ENCODE measurements at regions not wholly inside any gene's neighbourhood (a gene's known extent, or its start where the extent isn't known, plus 50 kb on each side); places are given as distances from the start of the nearest gene placed in this dataset.
"Not testable (repeated sequence)": the region's sequence is repeated elsewhere in the genome, so short reads cannot be mapped to it uniquely, and the experiment has no call there.

DNA sequence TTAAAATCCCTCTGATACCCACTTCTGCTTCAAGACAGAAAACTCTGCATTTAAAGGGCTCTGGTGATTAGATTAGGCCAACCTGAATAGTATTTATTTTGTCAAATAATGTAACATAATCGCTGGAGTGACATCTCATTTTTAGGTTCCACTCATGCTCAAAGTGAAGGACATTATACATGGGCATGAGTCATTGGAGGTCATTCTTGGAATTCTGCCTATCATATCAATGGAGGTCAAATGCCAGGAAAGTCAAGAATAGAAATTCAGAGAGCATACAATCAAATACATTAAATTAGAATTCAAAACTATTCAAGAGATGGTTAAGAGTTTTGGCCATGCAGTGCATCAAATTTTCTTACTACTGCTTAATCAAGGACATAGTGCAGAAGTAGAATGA, 50.8 kb upstream of the PRSS1 start:
- no peak for DNase-seq (ENCODE audit: low read depth, low spot score)

DNA sequence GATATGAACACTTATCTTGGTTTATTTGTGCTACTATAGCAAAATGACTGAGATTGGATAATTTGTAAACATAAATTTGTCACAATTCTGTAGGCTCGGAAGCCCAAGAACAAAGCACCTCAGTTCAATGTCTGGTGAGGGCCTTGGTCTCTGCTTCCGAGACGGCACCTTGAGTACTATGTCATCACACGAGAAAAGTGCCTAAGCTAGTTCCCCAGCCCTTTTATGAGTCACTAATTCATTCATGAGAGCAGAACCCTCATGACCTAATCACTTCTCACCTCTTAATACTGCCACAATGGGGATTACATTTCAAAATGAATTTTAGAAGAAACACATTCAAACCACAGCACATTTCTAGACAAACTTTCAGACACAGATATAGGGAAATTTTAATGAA, 52.0 kb upstream of the PRSS1 start:
- DNase-seq (ENCODE audit: low read depth, low spot score), result no peak

DNA sequence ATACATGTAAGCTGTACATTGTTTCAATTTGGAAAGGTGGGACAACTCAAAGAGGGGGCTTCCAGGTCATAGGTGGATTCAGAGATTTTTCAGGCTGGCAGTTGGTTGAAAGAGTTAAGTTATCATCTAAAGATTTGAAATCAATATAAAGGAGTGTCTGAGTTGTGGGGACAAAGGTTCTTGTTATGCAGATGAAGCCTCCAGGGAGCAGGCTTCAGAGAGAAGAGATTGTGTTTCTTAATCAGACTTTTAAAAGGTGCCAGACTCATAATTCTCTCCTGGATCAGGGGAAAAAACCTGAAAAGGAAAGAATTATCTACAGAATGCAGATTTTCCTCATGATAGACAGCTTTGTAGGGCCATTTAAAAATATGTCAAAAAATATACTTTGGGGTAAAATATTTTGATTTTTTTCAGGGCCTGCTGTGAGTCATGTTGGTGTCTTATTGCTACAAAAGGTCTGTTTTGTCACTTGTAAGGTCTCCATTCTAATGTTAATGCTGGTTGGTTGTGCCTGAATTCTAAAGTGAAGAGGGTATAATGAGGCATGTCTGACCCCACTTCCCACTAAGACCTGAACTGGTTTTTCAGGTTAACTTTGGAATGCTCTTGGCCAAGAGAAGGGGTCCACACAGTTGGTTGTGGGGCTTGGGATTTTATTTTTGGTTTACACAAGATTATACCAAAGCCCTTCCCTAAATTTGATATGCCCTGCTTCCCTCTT, 52.7 kb upstream of the PRSS1 start:
- peak; percentile 38 for DNase-seq (ENCODE audit: low read depth, low spot score)

DNA sequence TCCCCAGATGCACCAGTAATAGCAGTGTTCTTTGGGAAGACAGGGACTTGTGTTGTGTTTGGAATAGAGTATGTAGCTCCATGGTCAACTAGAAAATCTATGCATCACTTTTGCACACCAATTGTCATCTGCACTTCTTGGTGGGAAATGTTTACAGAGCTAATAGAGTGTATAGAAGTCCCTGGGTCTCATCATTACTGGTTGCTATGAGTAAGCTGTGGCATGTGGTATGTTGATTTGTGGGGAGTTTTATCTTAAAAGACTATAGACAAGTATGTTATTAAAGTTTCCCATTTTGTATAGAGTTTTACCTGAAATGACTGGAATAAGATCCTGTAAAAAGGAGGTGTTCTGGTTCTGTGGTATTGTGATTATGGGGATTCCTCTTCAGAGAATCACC, 55.4 kb upstream of the PRSS1 start:
- no peak for DNase-seq (ENCODE audit: low read depth, low spot score)

DNA sequence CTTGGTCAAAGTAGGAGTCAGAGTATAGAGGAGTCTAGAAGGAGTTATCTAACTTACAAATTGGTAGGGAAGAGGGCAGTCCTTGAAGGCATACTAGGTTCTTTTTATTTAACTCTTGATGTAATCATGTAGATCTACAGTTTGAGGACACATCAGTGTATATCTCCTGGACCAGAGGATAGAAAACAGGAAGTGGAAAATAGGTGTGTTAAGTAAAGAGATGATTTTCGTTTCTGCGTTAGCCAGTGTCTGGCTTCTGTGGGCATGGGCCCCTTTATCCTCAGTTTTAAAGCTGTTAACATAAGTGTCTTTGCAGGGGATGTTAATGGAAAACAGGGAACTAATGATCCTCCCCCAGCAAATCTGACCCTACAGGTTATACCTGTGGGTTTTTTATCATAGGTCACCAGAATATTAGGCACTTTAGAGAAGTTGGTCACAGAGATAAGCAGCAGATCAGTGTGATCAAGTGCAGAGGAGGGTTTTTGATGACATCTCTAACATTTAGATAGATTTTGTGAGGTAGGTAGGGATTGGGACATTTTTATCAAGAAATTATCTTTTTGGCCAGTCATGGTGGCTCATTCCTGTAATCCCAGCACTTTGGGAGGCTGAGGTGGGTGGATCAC, 58.6 kb upstream of the PRSS1 start:
- no peak for DNase-seq (ENCODE audit: low read depth, low spot score)

DNA sequence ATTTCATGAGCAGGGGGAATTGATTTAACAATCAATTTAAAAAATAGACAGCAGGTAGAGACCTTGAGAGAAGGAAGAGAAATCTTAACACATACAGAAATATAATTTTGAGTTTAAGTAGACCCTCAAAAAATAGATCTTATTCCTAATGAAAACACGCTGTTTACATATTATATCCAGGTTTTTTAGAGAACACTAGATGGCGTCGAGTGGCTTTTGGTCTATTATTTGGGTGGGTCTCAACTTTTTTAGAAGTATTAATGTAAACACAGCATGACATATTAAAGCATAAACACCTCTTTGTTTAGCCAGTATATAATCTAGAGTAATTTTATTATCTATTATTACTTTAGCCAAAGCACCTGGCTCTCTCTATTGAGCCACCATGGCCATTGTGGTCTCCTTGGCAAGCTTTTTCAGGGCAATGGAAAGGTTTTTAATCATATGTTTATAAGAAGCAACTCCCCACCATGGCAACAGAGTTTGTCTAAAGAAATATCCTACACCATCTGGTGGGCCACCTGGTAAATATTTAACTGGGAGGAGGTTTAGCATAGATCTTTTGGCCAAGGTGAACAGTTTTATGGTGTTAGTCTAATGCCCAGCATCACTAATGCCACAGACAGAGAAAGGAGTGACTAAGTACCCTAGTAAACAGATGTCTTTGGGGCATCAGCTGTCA, 59.7 kb upstream of the PRSS1 start:
- no peak for DNase-seq (ENCODE audit: low read depth, low spot score)

DNA sequence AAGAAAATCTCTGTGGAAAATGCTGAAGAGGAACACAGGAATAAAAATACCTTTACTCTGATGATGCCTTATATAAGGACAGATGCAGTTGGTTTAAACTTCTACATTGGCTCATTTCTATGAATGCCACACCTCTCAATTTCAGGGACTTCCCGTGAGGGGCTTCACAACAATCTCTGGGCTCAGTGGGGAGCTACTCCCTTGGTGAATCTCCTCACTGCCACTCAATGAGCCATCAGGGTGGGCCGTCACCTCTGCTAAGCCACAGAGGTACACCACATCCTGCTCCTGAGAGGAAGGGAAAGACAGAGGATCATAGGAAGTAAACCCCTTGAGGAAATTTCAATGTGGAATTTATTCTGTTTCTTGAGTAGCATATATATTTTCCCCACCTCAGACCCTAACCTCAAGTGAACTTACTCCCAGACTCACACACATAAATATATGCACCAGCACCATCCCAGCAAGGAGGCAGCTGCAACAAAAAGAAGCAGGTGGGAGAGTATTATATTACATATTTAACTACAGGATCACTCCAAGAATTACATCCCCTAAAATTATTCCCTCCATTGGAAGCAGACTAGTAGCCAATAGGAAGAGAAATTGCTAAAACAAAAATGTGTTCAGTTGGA, 63.3 kb upstream of the PRSS1 start:
- no peak for DNase-seq (ENCODE audit: low read depth, low spot score)

DNA sequence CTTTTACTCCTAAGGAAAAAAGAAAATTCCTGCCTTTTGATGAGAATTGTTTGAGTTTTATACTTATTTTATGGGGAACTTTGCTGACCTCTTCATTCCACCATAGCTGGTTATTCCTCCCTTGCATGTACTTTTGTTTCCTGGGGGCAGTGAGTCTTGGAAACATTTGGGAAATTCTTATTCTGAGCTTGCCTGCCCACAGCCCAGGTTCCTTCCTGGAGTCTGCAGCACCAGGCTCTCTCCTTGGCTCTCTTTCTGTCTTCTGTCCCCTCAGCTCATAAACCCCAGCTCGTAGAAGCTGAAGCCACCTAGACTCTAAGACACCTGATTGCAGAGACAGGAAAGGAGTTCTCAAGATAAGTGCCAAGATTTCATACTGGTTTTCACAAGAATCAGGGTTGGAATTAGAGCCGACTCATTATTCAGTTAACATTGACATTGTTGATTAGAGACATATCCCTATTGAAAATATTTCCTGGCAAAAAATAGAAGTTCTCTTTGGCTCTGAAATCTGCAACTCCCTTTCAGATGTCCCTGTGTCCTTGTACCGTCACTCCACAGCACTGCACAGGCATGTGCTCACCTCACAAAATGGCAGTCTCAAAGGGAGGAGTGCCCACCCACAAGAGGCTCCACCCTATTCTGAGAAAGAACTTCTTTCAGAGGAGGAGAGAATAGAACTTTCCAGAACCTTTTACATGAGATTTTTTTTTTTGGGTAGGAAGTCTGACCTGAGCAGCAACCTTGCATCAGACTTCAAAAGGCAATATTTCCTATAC, 67.8 kb upstream of the PRSS1 start:
- no peak for DNase-seq (ENCODE audit: low read depth, low spot score)

DNA sequence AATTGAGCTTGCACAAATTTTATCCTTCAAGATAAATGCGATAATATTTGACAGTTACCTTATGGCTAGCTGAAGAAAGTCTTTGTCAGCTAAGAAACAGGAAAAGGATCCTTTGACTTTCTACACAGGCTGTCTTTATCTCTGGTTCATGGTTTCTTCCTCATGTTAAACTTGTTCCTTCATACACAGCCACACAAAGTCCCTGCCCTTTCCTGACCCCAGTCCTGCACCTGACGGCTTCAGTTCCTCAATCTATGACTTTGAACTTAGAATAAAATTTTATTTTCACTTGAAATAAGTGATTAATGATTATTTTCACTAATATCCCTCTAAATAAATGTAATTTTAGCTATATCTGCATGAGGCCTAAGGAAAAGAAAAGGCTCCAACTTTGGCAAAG, 77.8 kb upstream of the PRSS1 start:
- DNase-seq (ENCODE audit: low read depth, low spot score), result no peak

DNA sequence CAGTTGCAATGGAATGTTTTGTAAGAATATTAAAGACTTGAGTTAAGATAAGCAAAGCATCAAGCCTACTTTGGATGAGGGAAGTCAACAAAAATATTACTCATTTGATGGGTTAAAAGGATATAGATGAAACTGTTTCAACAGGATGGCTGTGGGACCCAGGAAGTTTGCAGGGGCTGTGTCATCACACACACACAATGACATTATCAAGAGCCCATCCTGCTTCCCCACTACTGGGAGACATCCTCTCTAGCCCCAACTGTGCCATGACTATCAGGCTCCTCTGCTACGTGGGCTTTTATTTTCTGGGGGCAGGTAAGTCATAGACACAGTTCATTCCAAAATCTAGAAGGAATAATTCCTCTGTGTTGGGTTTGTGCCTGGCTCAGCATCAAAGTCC, 78.8 kb upstream of the PRSS1 start:
- no peak for DNase-seq (ENCODE audit: low read depth, low spot score)

DNA sequence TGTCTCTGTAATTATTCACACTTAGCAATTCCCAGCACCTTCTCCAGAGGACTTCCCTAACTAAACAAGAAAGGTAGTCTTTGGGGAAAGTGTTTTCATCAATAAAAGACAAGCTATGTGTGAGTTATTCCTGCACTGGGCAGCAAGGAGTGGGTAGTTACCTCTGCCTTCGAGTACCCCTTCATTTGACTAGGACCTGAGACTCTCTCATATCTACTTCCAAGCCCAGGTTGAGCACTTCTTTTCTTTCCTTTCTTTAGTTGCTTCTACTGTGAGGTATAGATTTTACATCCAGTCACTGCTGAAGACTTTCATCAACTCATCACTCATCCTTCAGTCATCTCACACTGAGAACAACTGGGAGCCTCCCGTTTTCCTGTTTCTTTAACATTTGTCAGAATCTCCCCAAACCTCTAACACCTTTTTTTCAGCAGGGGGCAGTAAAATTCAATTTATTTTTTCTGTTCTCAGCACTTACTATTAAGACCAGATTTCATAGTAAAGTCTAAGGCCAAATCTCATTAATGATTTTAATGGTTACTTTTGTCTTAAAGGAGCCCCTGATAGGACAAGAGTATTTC, 80.1 kb upstream of the PRSS1 start:
- DNase-seq (ENCODE audit: low read depth, low spot score), result no peak

DNA sequence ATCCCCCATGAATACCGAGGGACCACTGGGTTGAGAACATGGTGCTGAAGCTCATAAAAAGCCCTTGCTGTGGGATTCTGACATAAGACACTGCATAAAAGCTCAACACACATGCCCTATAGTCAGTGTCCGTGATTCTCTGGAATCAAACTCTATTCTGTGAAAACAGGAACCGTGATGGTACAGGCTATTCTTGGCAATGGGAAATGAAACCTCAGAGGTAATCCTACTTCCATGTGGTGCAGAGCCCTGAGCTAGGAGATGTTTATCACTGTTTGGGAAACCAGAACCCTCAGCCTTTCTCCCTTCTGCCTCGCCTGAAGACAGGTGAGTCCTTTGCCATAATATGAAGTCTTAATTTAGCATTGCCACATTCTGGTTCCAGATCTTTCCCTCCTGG, 80.8 kb upstream of the PRSS1 start:
- DNase-seq (ENCODE audit: low read depth, low spot score), result no peak

DNA sequence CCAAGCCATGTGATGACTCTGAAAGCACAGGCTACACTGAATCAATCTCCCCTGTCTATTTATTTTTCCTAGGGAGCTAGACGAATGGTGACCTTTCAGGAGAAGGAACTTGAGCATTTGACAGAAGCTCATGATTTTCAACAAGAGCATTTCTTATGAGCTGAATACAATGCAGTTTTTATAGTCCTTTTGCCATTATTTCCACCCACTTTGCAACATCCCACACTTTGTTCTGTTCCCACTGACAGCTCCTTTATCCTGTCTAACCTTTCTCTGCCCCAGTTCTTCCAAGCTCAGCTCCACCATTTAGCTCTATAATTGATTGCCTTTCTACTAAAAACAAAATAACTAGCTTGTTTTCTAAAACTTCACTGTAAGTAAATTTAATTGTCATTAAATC, 91.9 kb upstream of the PRSS1 start:
- DNase-seq (ENCODE audit: low read depth, low spot score), result no peak

DNA sequence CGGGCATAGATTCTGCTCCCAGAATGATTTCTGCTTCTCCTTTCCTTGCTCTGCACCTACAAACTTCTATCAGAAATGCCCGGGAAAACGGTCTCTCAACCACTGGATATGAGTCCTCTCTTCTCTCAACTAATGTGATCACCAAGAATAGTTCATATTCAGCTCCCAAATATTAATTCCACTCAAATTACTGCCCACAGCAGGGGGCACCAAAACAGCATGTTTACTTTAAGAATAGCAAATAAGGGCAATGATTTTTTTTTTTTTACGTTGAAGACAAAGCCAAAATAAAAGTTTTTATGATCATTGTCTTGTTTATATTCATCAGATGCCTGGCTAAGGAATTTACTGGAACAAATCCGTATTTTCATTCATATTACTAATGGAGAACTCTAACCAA, 94.9 kb upstream of the PRSS1 start:
- DNase-seq (ENCODE audit: low read depth, low spot score), result no peak

DNA sequence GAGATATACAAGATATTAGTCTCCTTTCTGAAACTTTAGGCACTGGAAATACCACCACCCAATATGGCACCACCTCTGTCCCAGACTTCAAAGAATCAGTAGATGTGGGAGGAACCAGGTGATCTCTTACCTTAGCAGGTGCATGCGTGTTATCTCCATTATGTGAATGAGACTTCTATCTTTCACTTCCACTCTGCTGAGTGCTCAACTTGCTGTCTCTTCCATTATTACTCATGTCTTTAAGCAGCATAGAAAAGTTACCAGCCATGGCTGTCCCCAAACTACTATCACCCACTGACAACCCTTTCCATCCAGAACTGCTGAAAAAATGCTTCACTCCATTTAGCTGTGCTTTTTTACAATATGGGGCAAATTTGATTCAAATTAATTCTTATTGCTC, 101.5 kb upstream of the PRSS1 start:
- no peak for DNase-seq (ENCODE audit: low read depth, low spot score)

DNA sequence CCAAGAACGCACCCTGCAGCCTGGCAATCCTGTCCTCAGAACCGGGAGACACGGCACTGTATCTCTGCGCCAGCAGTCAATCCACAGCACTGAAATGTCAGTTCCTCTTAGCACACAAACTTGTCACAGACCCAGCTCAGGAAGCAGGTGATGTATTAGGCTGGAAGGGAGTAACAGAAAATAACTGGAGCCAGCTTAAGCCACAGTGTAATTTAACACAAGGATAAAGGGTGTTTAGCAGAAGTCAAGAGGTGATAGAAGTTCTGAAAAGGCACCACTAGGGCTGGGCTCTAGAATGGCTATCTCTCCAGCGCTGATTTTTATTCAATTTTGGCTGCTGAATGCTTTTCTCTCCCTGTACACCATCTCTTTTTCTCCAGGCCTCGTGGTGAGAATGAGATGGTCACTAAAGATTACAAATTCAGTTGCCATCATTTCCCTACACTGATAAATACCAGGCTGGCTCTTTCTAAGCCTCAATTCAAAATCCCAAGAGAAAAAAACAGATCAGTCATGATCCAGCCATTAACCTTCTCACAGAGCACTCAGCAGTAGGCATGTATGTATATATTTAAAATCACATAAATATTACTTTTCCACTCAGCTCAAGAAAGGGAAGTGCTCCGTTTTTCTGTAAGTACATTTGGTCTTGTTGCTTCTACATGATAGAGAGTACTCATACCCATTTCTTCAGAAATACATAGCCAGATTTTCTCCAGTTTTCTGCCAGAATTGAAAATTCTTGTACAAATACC, 102.7 kb upstream of the PRSS1 start:
- no peak for DNase-seq (ENCODE audit: low read depth, low spot score)

DNA sequence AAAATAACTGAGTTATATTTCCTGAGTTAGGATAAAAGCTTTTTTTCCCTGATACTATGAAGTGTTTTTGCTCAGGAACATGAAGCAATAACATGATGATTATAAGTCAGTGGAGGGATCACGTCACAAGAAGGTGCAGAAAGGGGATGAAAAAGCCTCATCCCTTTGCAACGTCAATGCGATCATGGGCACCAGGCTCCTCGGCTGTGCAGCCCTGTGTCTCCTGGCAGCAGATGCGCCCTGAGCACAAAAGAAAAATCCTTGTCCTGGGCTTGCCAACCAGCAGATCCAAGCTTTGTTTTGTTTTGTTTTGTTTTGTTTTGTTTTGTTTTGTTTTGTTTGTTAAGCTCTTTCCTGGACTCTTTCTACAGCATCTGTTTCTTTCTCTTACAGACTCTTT, 103.5 kb upstream of the PRSS1 start:
- no peak for DNase-seq (ENCODE audit: low read depth, low spot score)

DNA sequence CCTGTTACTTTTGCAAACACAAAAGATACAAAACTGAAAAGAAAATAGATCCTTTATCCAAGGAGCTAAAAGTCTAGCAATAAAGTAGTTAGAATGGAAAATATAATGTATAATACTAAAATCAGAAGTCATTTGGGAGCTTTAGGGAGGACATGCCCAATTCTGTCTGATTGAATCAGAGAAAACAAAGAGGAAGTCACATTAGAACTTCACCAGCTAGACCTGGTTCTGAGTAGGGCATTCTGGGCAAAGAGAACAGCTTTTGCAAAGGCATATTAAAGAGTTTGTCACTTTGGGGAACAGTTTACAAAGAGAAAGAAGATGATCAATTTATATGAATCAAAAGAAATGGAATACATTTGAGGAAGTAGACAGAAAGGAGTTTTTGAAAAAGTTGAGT, 107.0 kb upstream of the PRSS1 start:
- no peak for DNase-seq (ENCODE audit: low read depth, low spot score)

DNA sequence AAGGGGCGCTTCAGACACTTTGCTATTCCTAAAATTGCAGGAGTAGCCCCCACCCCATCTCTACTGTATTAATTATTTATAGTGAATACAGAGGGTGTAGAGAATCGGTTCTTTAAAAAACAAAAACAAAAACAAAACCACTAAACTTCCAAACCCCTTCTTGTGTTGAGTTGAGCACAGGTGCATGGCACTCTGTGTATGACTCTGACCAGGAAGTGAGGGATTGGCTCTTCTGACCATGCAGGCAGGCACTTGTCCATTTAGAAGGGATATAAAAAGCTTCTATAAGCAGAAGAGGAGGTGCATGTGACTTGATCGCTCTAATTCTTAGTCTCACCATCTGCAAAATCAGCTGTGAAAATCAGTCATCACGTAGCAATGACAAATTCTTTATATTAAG, 108.0 kb upstream of the PRSS1 start:
- not testable (repeated sequence) for DNase-seq (ENCODE audit: low read depth, low spot score)

DNA sequence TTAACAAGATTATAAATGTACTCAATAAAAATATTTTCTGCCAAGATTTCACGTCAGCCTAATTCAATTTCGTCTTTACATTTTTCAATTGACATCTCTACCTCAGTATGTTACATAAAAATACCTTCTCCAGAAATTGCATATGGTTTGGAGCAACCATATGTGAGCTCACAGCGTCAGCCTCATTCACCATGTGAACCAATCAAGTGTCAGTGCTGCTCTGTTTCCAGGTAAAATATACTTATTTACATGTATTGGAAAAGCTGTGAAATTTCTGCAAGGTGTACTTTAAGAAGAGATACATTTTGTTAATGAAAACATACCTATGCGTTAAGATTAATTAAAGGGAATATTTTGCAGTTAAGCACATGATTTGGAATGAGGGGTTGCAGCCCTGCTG, 110.7 kb upstream of the PRSS1 start:
- DNase-seq (ENCODE audit: low read depth, low spot score), result no peak

DNA sequence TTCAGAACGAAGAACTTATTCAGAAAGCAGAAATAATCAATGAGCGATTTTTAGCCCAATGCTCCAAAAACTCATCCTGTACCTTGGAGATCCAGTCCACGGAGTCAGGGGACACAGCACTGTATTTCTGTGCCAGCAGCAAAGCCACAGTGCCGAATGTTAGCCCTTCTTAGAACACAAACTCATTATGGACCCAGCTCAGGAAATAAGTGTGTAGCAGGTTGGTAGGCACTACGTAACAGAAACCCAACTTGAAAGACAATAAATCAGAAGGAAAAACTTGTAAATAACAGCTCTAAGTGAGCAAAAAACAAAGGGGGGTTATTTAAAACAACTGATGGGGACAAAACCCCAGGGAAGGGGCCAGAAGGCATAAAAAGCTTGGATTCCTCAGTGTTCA, 112.0 kb upstream of the PRSS1 start:
- DNase-seq (ENCODE audit: low read depth, low spot score), result no peak
